Neural cell (in vitro differentiated cells): ENCODE measurements at regions not wholly inside any gene's neighbourhood (a gene's known extent, or its start where the extent isn't known, plus 50 kb on each side); places are given as distances from the start of the nearest gene placed in this dataset.

Source experiments
- H2AFZ ChIP-seq: fragments of 200-600, 300-800 bp; sonication (generic), shearing (Covaris generic); 2 replicates; pipeline ENCODE4 v1.6.0; 2014; ENCODE audit warnings: low read depth, mild to moderate bottlenecking, antibody characterized with exemption, low read length, moderate library complexity
- H3F3A ChIP-seq: fragments of 200-600 bp; shearing (Covaris generic); 2 replicates; pipeline ENCODE4 v1.6.1; 2016; ENCODE audit warnings: mild to moderate bottlenecking, moderate library complexity, mixed read lengths, antibody characterized with exemption, low read length; ENCODE audit not compliant: insufficient read depth, poor library complexity, severe bottlenecking
- H3K27ac ChIP-seq: fragments of 200-600, 300-800 bp; sonication (generic), shearing (Covaris generic); 2 replicates; pipeline ENCODE4 v1.5.1; 2014; ENCODE audit warnings: mild to moderate bottlenecking, low read length, moderate library complexity
- H3K27me3 ChIP-seq: fragments of 300-800, 200-600 bp; sonication (generic), shearing (Covaris generic); 2 replicates; pipeline ENCODE4 v1.6.0; 2014; ENCODE audit warnings: mild to moderate bottlenecking, low read depth, low read length, moderate library complexity; ENCODE audit not compliant: insufficient read depth
- H3K36me3 ChIP-seq: fragments of 300-800, 200-600 bp; sonication (generic), shearing (Covaris generic); 2 replicates; pipeline ENCODE4 v1.5.1; 2014; ENCODE audit warnings: mild to moderate bottlenecking, antibody characterized with exemption, low read length, moderate library complexity; ENCODE audit not compliant: insufficient read depth
- H3K4me2 ChIP-seq: fragments of 300-800, 200-600 bp; sonication (generic), shearing (Covaris generic); 2 replicates; pipeline ENCODE4 v1.6.0; 2014; ENCODE audit warnings: mild to moderate bottlenecking, low read length
- H3K4me3 ChIP-seq: fragments of 300-800, 200-600 bp; sonication (generic), shearing (Covaris generic); 2 replicates; pipeline ENCODE4 v1.5.1; 2014; ENCODE audit warnings: mild to moderate bottlenecking, low read length, moderate library complexity
- H3K79me2 ChIP-seq: fragments of 200-600 bp; shearing (Covaris generic); replicated peaks from 2 replicates; pipeline ENCODE4 v1.6.0; 2014; ENCODE audit warnings: mild to moderate bottlenecking, low read length, moderate library complexity; ENCODE audit not compliant: insufficient read depth
- H3K9ac ChIP-seq: fragments of 300-800, 200-600 bp; sonication (generic), shearing (Covaris generic); 2 replicates; pipeline ENCODE4 v1.6.1; 2016; ENCODE audit warnings: mild to moderate bottlenecking, low read length, mixed read lengths
- H3K9me2 ChIP-seq: fragments of 200-600 bp; shearing (Covaris generic); 2 replicates; pipeline ENCODE4 v1.6.1; 2016; ENCODE audit warnings: mild to moderate bottlenecking, low read length, mixed read lengths; ENCODE audit not compliant: insufficient read depth
- H3K9me3 ChIP-seq: fragments of 200-600, 300-800 bp; sonication (generic), shearing (Covaris generic); 2 replicates; pipeline ENCODE4 v1.6.1; 2016; ENCODE audit warnings: mild to moderate bottlenecking, mixed run types, low read length, moderate library complexity, mixed read lengths
- H4K20me1 ChIP-seq: fragments of 200-600 bp; shearing (Covaris generic); 2 replicates; pipeline ENCODE4 v1.6.1; 2016; ENCODE audit warnings: mild to moderate bottlenecking, mixed run types; ENCODE audit not compliant: insufficient read depth
- CTCF ChIP-seq: fragments of 450-650 bp; IDR thresholded peaks from 2 replicates; pipeline ENCODE4 v1.5.1; 2014; ENCODE audit warnings: antibody characterized with exemption, mild to moderate bottlenecking, moderate library complexity; ENCODE audit not compliant: poor library complexity, severe bottlenecking
- EP300 ChIP-seq: fragments of 450-650 bp; conservative IDR thresholded peaks from 2 replicates; pipeline ENCODE4 v1.6.1; 2014; ENCODE audit warnings: antibody characterized with exemption, mild to moderate bottlenecking, moderate library complexity; ENCODE audit not compliant: poor library complexity, severe bottlenecking
- EZH2 ChIP-seq: fragments of 200-600, 300-800 bp; shearing (Covaris generic), sonication (generic); IDR thresholded peaks from 2 replicates; pipeline ENCODE4 v1.6.1; 2014; ENCODE audit warnings: antibody characterized with exemption, low read length, borderline replicate concordance, mild to moderate bottlenecking; ENCODE audit not compliant: insufficient read depth, poor library complexity, severe bottlenecking
- MXI1 ChIP-seq: fragments of 450-650 bp; conservative IDR thresholded peaks from 2 replicates; pipeline ENCODE4 v1.6.1; 2014; ENCODE audit warnings: antibody characterized with exemption, mild to moderate bottlenecking; ENCODE audit not compliant: poor library complexity, severe bottlenecking
- POLR2AphosphoS5 ChIP-seq: IDR thresholded peaks from 2 replicates; pipeline ENCODE4 v1.6.1; 2012
- RAD21 ChIP-seq: fragments of 450-650 bp; conservative IDR thresholded peaks from 2 replicates; pipeline ENCODE4 v1.6.1; 2014; ENCODE audit warnings: antibody characterized with exemption, mild to moderate bottlenecking, moderate library complexity
- REST ChIP-seq: IDR thresholded peaks from 2 replicates; pipeline ENCODE4 v1.6.1; 2012; ENCODE audit warnings: borderline replicate concordance
- SMC3 ChIP-seq: fragments of 450-650 bp; conservative IDR thresholded peaks from 2 replicates; pipeline ENCODE4 v1.6.1; 2014; ENCODE audit warnings: antibody characterized with exemption, mild to moderate bottlenecking, moderate library complexity; ENCODE audit not compliant: poor library complexity
- TAF1 ChIP-seq: IDR thresholded peaks from 2 replicates; pipeline ENCODE4 v1.6.1; 2012; ENCODE audit warnings: low read depth

GRCh38 chr13:30120133-30120822, 187.1 kb downstream of the KATNAL1 start:
- no peak overlapping the region for H2AFZ ChIP-seq
- H3K79me2 ChIP-seq: no peaks in the 10 kb centered on the region
- no peak overlapping the region for H3K4me2 ChIP-seq
- H4K20me1 ChIP-seq: no peaks in the 10 kb centered on the region
- H3K27ac ChIP-seq: no peak overlapping the region
- H3F3A ChIP-seq: no peaks in the 10 kb centered on the region
- no peaks in the 10 kb centered on the region for H3K9me2 ChIP-seq
- no peaks in the 10 kb centered on the region for H3K27me3 ChIP-seq
- H3K9me3 ChIP-seq: no peaks in the 10 kb centered on the region
- no peak overlapping the region for H3K9ac ChIP-seq
- H3K36me3 ChIP-seq: no peaks in the 10 kb centered on the region
- no peak overlapping the region for H3K4me3 ChIP-seq
- no peak for TF ChIP-seq RAD21
- no peak for TF ChIP-seq CTCF
- TF ChIP-seq REST: no peak
- TF ChIP-seq EZH2: no peak
- TF ChIP-seq SMC3: no peak
- TF ChIP-seq MXI1: no peak
- no peak for TF ChIP-seq POLR2AphosphoS5
- no peak for TF ChIP-seq TAF1
- no peak for TF ChIP-seq EP300

- no peaks in the 10 kb centered on the region for H3K9me2 ChIP-seq
- no peaks in the 10 kb centered on the region for H3K27me3 ChIP-seq
- H3K27ac ChIP-seq: no peak overlapping the region
- H3K4me2 ChIP-seq: no peak overlapping the region
- H3K79me2 ChIP-seq: no peaks in the 10 kb centered on the region
- no peak overlapping the region for H2AFZ ChIP-seq
- no peak overlapping the region for H3K4me3 ChIP-seq
- no peaks in the 10 kb centered on the region for H3K9me3 ChIP-seq
- H4K20me1 ChIP-seq: no peaks in the 10 kb centered on the region
- TF ChIP-seq POLR2AphosphoS5: no peak
- TF ChIP-seq SMC3: no peak
- H3K9ac ChIP-seq: no peak overlapping the region
- H3K36me3 ChIP-seq: no peaks in the 10 kb centered on the region
- H3F3A ChIP-seq: no peaks in the 10 kb centered on the region
Observed at GRCh38 chr13:30119476-30119875, 187.9 kb downstream of the KATNAL1 start.
